ENCODE measurements at regions not wholly inside any gene's neighbourhood (a gene's known extent, or its start where the extent isn't known, plus 50 kb on each side); places are given as distances from the start of the nearest gene placed in this dataset.

GRCh38 chr2:83063933-83064332 is 1395.1 kb downstream of the SUCLG1 start:
- Mint-ChIP-seq H3K4me1 (no peaks in the 10 kb centered on the region), H3K27me3 (no peaks in the 10 kb centered on the region), H3K36me3 (no peaks in the 10 kb centered on the region), H3K27ac (no peak overlapping the region), H3K4me3 (no peak overlapping the region), H3K9me3 (peaks cover 0 to 3% (median 0%) of the 10 kb centered on the region in 3 donors)

GRCh38 chr2:83063511-83063910 is 1395.6 kb downstream of the SUCLG1 start:
- Mint-ChIP-seq H3K27me3 (no peaks in the 10 kb centered on the region), H3K36me3 (no peaks in the 10 kb centered on the region), H3K4me3 (no peak overlapping the region), H3K9me3 (peaks cover 0 to 3% (median 3%) of the 10 kb centered on the region in 3 donors), H3K4me1 (no peaks in the 10 kb centered on the region), H3K27ac (no peak overlapping the region)

- Mint-ChIP-seq H3K4me3 (no peak overlapping the region), H3K27ac (no peak overlapping the region), H3K9me3 (peaks cover 1 to 5% (median 3%) of the 10 kb centered on the region in 3 donors), H3K36me3 (no peaks in the 10 kb centered on the region), H3K27me3 (no peaks in the 10 kb centered on the region), H3K4me1 (no peaks in the 10 kb centered on the region)
Observed at GRCh38 chr2:83058683-83059082, 1400.4 kb downstream of the SUCLG1 start.

DNA sequence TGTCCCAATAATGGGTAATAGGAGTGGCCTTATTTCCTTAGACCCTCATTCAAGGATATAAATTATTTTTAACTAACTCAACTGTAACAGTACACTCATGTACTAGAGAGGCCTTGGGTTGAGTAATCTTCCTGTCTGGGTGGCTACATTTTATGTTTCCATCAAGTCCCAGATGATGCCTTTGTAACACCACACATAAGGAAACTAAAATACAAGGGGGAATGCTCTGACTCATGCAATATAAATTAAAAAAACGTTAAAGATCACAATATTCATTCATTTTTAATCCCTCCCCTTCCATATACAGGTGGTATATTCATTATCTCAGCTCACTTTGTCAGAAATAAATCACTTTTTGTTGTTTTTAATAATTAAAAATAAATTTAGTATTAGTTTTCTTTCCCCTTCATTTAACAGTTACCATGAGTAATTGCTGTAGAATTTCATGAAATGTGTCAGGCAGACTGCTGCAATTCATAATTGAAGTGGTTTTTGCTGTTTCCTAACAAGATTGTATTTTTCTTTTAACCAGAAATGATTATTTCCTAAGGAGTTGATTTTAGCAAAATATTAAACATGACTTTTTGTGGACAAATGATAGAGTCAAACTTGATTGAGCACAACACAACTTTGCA is 1403.6 kb downstream of the SUCLG1 start:
- Mint-ChIP-seq H3K27me3 (no peaks in the 10 kb centered on the region), H3K4me3 (no peak overlapping the region), H3K4me1 (no peaks in the 10 kb centered on the region), H3K36me3 (no peaks in the 10 kb centered on the region), H3K9me3 (peaks cover 3 to 5% (median 4%) of the 10 kb centered on the region in 3 donors), H3K27ac (no peak overlapping the region)

GRCh38 chr2:83054751-83055150 is 1404.3 kb downstream of the SUCLG1 start:
- H3K9me3 Mint-ChIP-seq, result peaks cover 3 to 5% (median 4%) of the 10 kb centered on the region in 3 donors
- H3K4me1 Mint-ChIP-seq, result no peaks in the 10 kb centered on the region
- no peak overlapping the region for H3K27ac Mint-ChIP-seq
- no peak overlapping the region for H3K4me3 Mint-ChIP-seq
- H3K27me3 Mint-ChIP-seq, result no peaks in the 10 kb centered on the region
- no peaks in the 10 kb centered on the region for H3K36me3 Mint-ChIP-seq

GRCh38 chr2:83051538-83052170 is 1407.4 kb downstream of the SUCLG1 start:
- peaks cover 0 to 5% (median 0%) of the 10 kb centered on the region in 3 donors for H3K9me3 Mint-ChIP-seq
- H3K27me3 Mint-ChIP-seq, result no peaks in the 10 kb centered on the region
- no peaks in the 10 kb centered on the region for H3K36me3 Mint-ChIP-seq
- H3K4me3 Mint-ChIP-seq, result no peak overlapping the region
- no peak overlapping the region for H3K27ac Mint-ChIP-seq
- H3K4me1 Mint-ChIP-seq, result no peaks in the 10 kb centered on the region

DNA sequence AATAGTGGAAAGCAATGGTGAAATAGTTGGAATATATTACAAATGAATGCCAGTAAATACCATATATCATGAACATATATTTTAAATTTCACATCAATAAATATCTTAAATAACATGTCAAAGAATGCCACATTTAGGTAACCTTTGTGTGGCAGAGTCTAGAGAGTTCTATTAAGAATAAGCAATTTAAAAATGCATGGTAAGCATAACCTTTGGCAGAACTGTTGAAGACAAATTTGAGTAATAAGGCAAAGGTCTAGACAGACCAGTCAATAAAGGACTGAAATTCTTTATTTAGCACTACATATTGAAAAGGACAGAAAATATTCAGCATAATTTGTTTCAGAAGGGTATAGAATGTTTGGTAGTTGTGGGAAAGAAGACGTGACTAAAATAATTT is 1417.0 kb downstream of the SUCLG1 start:
- no peak overlapping the region for H3K27ac Mint-ChIP-seq
- no peak overlapping the region for H3K4me3 Mint-ChIP-seq
- H3K4me1 Mint-ChIP-seq, result no peaks in the 10 kb centered on the region
- no peaks in the 10 kb centered on the region for H3K27me3 Mint-ChIP-seq
- H3K36me3 Mint-ChIP-seq, result no peaks in the 10 kb centered on the region
- peaks cover 0 to 4% (median 0%) of the 10 kb centered on the region in 3 donors for H3K9me3 Mint-ChIP-seq

- Mint-ChIP-seq H3K27ac (no peak overlapping the region), H3K4me3 (no peak overlapping the region), H3K27me3 (no peaks in the 10 kb centered on the region), H3K4me1 (no peaks in the 10 kb centered on the region), H3K36me3 (no peaks in the 10 kb centered on the region), H3K9me3 (peaks cover 4 to 10% (median 7%) of the 10 kb centered on the region in 3 donors)
Observed at GRCh38 chr2:83022631-83023210, 1436.4 kb downstream of the SUCLG1 start.

DNA sequence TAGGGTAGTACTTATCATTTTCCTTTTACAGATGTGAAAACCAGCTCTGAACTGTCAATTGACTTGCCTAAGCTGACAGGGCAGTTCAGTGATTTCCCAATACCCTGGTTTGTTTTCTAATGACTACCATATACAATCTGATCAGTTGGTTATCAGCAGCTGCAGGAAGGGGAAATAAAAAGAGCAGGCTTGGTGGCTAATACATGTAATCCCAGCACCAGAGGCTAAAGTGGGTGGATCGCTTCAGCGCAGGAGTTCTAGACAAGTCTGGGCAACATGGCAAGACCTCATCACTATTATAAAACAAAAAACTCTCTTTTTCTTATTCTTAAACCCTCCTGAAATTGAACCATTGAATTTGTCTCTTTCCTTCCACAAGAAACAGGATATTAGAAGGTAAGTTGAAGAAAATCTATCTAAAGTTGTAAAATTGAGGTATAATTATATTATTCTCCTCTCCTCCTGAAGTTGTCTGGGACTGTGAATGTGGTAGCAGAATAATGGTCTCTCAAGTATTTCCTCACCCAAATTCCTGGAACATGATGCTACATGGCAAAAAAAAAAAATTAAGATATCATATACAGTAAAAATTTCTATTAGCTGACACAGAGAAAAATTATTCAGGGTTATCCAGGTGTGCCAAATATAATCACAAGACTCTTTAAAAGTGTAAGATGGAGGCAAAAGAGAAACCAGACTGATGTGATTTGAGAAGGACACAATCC is 1441.6 kb downstream of the SUCLG1 start:
- Mint-ChIP-seq H3K9me3 (peaks cover 2 to 6% (median 4%) of the 10 kb centered on the region in 3 donors), H3K4me3 (no peak overlapping the region), H3K27ac (no peak overlapping the region), H3K27me3 (no peaks in the 10 kb centered on the region), H3K36me3 (no peaks in the 10 kb centered on the region), H3K4me1 (no peaks in the 10 kb centered on the region)

DNA sequence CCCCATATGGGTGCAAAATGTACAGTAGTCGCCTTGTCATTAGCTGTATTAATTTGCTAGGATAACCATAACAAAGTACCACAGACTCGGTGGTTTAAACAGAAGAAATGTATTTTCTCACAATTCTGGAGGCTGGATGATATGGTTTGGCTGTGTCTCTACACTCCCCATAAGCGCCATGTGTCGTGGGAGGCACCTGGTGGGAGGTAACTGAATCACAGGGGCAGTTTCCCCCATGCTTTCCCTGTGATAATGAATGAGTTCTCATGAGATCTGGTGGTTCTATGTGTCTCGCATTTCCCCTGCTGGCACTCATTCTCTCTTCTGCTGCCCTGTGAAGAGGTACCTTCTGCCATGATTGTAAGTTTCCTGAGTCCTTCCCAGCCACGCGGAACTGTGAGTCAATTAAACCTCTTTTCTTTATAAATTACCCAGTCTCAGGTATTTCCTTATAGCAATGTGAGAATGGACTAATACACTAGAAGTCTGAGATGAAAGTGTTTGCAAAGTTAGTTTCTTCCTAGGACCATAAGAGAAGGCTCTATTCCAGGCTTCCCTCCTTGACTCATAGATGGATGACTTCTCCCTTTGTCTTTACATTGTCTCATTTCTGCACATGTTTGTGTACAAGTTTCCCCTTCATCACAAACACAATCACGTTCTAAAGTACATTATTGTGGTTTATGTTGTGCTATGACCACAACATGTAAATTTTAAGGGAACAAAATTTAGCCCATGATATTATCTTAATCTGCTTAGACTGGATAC is 1442.6 kb downstream of the SUCLG1 start:
- Mint-ChIP-seq H3K36me3 (no peaks in the 10 kb centered on the region), H3K4me3 (no peak overlapping the region), H3K27me3 (no peaks in the 10 kb centered on the region), H3K4me1 (no peaks in the 10 kb centered on the region), H3K9me3 (peaks cover 2 to 5% (median 4%) of the 10 kb centered on the region in 3 donors), H3K27ac (no peak overlapping the region)

DNA sequence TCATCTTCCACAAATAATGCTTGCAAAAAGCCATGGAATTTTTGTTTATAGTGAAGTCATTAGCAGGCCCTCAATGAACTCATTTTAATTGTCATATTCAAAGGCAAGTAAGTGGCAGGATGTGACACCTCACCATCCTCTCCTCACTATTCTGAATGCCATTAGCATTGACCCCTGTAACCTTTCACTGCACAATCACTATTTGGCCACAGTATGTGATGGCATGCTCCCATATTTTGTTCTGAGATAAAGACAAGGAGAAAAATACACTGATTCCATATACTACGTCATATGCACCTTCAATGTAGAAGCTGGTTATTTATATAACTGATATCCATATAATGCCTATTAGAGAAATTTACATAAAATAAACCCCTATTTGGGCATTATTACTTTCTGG is 1443.2 kb downstream of the SUCLG1 start:
- no peaks in the 10 kb centered on the region for H3K4me1 Mint-ChIP-seq
- no peaks in the 10 kb centered on the region for H3K36me3 Mint-ChIP-seq
- peaks cover 2 to 7% (median 3%) of the 10 kb centered on the region in 3 donors for H3K9me3 Mint-ChIP-seq
- no peak overlapping the region for H3K4me3 Mint-ChIP-seq
- no peaks in the 10 kb centered on the region for H3K27me3 Mint-ChIP-seq
- no peak overlapping the region for H3K27ac Mint-ChIP-seq

- Mint-ChIP-seq H3K9me3 (peaks cover 2 to 4% (median 2%) of the 10 kb centered on the region in 3 donors), H3K27me3 (no peaks in the 10 kb centered on the region), H3K36me3 (no peaks in the 10 kb centered on the region), H3K4me1 (no peaks in the 10 kb centered on the region), H3K27ac (no peak overlapping the region), H3K4me3 (no peak overlapping the region)
Observed at GRCh38 chr2:83015035-83015715, 1443.9 kb downstream of the SUCLG1 start.

DNA sequence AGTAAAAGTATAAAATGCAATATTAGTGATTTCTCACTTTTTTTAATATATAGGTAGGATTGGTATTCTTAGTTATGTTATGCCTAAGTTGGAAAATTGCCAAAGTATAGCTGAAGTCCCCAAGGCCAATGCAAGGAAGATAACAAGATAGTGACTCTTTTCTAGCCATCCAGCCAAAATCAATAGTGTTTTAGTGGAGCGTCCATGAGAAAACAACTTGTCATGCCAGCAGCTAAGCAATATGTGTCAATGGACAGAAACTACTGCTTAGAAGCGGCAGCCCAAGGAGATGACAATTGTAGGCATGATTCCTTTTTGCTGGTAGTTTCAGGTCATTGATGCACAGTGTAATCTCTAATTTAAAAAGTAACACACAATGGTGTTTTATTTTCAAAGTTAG is 1444.6 kb downstream of the SUCLG1 start:
- H3K4me1 Mint-ChIP-seq, result no peaks in the 10 kb centered on the region
- H3K27me3 Mint-ChIP-seq, result no peaks in the 10 kb centered on the region
- H3K9me3 Mint-ChIP-seq, result peaks cover 0 to 4% (median 2%) of the 10 kb centered on the region in 3 donors
- no peaks in the 10 kb centered on the region for H3K36me3 Mint-ChIP-seq
- no peak overlapping the region for H3K4me3 Mint-ChIP-seq
- no peak overlapping the region for H3K27ac Mint-ChIP-seq

GRCh38 chr2:83006961-83007360 is 1452.1 kb downstream of the SUCLG1 start:
- Mint-ChIP-seq H3K27me3 (no peaks in the 10 kb centered on the region), H3K36me3 (no peaks in the 10 kb centered on the region), H3K4me3 (no peak overlapping the region), H3K9me3 (peaks cover 0 to 11% (median 0%) of the 10 kb centered on the region in 3 donors), H3K27ac (no peak overlapping the region), H3K4me1 (no peaks in the 10 kb centered on the region)
